ENCODE measurements at regions not wholly inside any gene's neighbourhood (a gene's known extent, or its start where the extent isn't known, plus 50 kb on each side); places are given as distances from the start of the nearest gene placed in this dataset.

GRCh38 chr7:115676080-115676479 is 354.5 kb downstream of the TFEC start:
- TF ChIP-seq CTCF (IDR thresholded peaks at IDR 0.05) (no peak), POLR2A (IDR thresholded peaks at IDR 0.05) (no peak)

Data from ovary (tissue), 3 donors.